ENCODE measurements at regions not wholly inside any gene's neighbourhood (a gene's known extent, or its start where the extent isn't known, plus 50 kb on each side); places are given as distances from the start of the nearest gene placed in this dataset.

DNA sequence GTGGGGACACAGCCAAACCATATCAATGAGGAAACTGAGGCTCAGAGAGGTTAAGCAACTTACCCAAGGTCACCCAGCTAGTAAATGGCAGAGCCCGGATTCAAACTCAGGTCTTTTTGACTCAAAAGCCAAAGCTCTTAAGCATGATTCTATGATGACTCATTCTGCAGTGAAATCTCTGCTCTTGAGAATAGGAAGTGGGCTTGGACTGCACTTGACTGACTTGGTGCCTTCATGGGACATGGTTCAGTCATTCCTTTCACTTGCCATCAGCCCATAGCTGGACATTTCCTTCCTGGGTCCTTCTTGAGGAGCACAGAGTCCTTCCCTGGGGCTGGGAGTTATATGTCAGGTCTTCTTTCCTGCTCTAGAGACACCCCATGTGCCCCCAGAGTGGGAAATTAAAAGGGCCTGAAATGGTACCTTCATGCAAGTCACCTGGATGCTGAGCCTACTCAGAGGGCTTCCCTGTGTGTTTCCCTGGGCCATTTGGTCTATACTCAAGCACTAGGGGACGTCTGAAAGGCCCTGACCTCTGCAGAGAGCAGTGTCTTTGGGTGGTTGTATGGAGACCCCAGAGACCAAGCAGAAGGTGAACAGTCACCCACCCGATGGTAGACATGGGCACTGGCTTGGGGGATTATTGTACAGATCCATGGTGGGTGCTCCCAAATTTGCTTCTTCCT lies 62.4 kb upstream of the SDK1 start:
- ChIA-PET CTCF (no interaction called here), POLR2A (ENCODE audit: unreplicated experiment) (no interaction called here)
- H3K27me3 ChIP-seq (ENCODE audit: low read length) = no peaks in the 10 kb centered on the region
- DNase-seq (peak; percentile 30), ATAC-seq (no peak)
- intact Hi-C loops (cut with micrococcal nuclease) = no loop called here
- no peak overlapping the region for H2AFZ ChIP-seq (ENCODE audit: low read length)
- no peaks in the 10 kb centered on the region for H4K20me1 ChIP-seq (ENCODE audit: low read length)
- no peaks in the 10 kb centered on the region for H3K36me3 ChIP-seq (ENCODE audit: low read depth, low read length)
- H3F3A ChIP-seq (ENCODE audit: low read length, unreplicated experiment) = no peaks in the 10 kb centered on the region
- H3K9ac ChIP-seq (ENCODE audit: low read length) = no peak overlapping the region
- H3K79me2 ChIP-seq (ENCODE audit: low read length) = no peaks in the 10 kb centered on the region
- TF ChIP-seq, protein P1, sequence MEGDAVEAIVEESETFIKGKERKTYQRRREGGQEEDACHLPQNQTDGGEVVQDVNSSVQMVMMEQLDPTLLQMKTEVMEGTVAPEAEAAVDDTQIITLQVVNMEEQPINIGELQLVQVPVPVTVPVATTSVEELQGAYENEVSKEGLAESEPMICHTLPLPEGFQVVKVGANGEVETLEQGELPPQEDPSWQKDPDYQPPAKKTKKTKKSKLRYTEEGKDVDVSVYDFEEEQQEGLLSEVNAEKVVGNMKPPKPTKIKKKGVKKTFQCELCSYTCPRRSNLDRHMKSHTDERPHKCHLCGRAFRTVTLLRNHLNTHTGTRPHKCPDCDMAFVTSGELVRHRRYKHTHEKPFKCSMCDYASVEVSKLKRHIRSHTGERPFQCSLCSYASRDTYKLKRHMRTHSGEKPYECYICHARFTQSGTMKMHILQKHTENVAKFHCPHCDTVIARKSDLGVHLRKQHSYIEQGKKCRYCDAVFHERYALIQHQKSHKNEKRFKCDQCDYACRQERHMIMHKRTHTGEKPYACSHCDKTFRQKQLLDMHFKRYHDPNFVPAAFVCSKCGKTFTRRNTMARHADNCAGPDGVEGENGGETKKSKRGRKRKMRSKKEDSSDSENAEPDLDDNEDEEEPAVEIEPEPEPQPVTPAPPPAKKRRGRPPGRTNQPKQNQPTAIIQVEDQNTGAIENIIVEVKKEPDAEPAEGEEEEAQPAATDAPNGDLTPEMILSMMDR (conservative IDR thresholded peaks at IDR 0.05; ENCODE audit: low read depth, low read length) = no peak
- no peak for TF ChIP-seq EZH2 (IDR thresholded peaks at IDR 0.05; ENCODE audit: low read length, unreplicated experiment)
- TF ChIP-seq EZH2phosphoT487 (IDR thresholded peaks at IDR 0.05; ENCODE audit: borderline replicate concordance, low read length) = no peak
- peak overlapping the region; percentile 49 for H3K4me2 ChIP-seq (ENCODE audit: low read length)
- BruUV-seq (replicated peaks) = no TSS peak
- peaks cover 22% of the 10 kb centered on the region for H3K4me1 ChIP-seq (ENCODE audit: insufficient read depth, low read length)
- H3K9me2 ChIP-seq (replicated peaks; ENCODE audit: low read length) = no peaks in the 10 kb centered on the region
- H3K27ac ChIP-seq (ENCODE audit: low read length) = peak overlapping the region; percentile 61
- no peak overlapping the region for H3K4me3 ChIP-seq (ENCODE audit: low read length)
- 0 out of 2 replicates have a peak, but pooled peaks cover 5% of the 10 kb centered on the region for H3K9me3 ChIP-seq (ENCODE audit: low read length)

GRCh38 chr7:3239291-3239691 lies 61.8 kb upstream of the SDK1 start:
- no peak for ATAC-seq
- CTCF ChIA-PET = no interaction called here
- Histone ChIP-seq H3K4me1 (ENCODE audit: insufficient read depth, low read length) (peaks cover 28% of the 10 kb centered on the region), H3K9me3 (ENCODE audit: low read length) (0 out of 2 replicates have a peak, but pooled peaks cover 5% of the 10 kb centered on the region), H2AFZ (ENCODE audit: low read length) (no peak overlapping the region), H3K27ac (ENCODE audit: low read length) (no peak overlapping the region), H3F3A (ENCODE audit: low read length, unreplicated experiment) (no peaks in the 10 kb centered on the region), H3K4me3 (ENCODE audit: low read length) (no peak overlapping the region), H4K20me1 (ENCODE audit: low read length) (no peaks in the 10 kb centered on the region), H3K4me2 (ENCODE audit: low read length) (0 out of 2 replicates have a peak overlapping the region, but pooled peaks have one; percentile 12), H3K79me2 (ENCODE audit: low read length) (no peaks in the 10 kb centered on the region), H3K27me3 (ENCODE audit: low read length) (no peaks in the 10 kb centered on the region), H3K9ac (ENCODE audit: low read length) (no peak overlapping the region), H3K9me2 (replicated peaks; ENCODE audit: low read length) (no peaks in the 10 kb centered on the region), H3K36me3 (ENCODE audit: low read depth, low read length) (no peaks in the 10 kb centered on the region)
- peak; percentile 74 for DNase-seq
- intact Hi-C loops (cut with micrococcal nuclease) = no loop called here
- POLR2A ChIA-PET (ENCODE audit: unreplicated experiment) = no interaction called here
- no peak for TF ChIP-seq EZH2 (IDR thresholded peaks at IDR 0.05; ENCODE audit: low read length, unreplicated experiment)
- TF ChIP-seq, protein P1 (conservative IDR thresholded peaks at IDR 0.05; ENCODE audit: low read depth, low read length) = no peak
- no peak for TF ChIP-seq EZH2phosphoT487 (IDR thresholded peaks at IDR 0.05; ENCODE audit: borderline replicate concordance, low read length)
- BruUV-seq (replicated peaks) = no TSS peak

GRCh38 chr7:3240826-3241430 lies 60.1 kb upstream of the SDK1 start:
- no peak for TF ChIP-seq EZH2 (IDR thresholded peaks at IDR 0.05; ENCODE audit: low read length, unreplicated experiment)
- TF ChIP-seq, protein P1 (conservative IDR thresholded peaks at IDR 0.05; ENCODE audit: low read depth, low read length) = no peak
- no peak for TF ChIP-seq EZH2phosphoT487 (IDR thresholded peaks at IDR 0.05; ENCODE audit: borderline replicate concordance, low read length)
- CTCF ChIA-PET = no interaction called here
- intact Hi-C loops (cut with micrococcal nuclease) = no loop called here

More at GRCh38 chr7:3240826-3241430, 60.1 kb upstream of the SDK1 start:
- ATAC-seq (no peak), DNase-seq (no peak)
- Histone ChIP-seq H4K20me1 (ENCODE audit: low read length) (no peaks in the 10 kb centered on the region), H3K27ac (ENCODE audit: low read length) (no peak overlapping the region), H3K9me2 (replicated peaks; ENCODE audit: low read length) (no peaks in the 10 kb centered on the region), H3K27me3 (ENCODE audit: low read length) (no peaks in the 10 kb centered on the region), H2AFZ (ENCODE audit: low read length) (no peak overlapping the region), H3K79me2 (ENCODE audit: low read length) (no peaks in the 10 kb centered on the region), H3K4me2 (ENCODE audit: low read length) (no peak overlapping the region), H3K4me3 (ENCODE audit: low read length) (no peak overlapping the region), H3K9me3 (ENCODE audit: low read length) (0 out of 2 replicates have a peak, but pooled peaks cover 5% of the 10 kb centered on the region), H3K36me3 (ENCODE audit: low read depth, low read length) (no peaks in the 10 kb centered on the region), H3F3A (ENCODE audit: low read length, unreplicated experiment) (no peaks in the 10 kb centered on the region), H3K9ac (ENCODE audit: low read length) (no peak overlapping the region), H3K4me1 (ENCODE audit: insufficient read depth, low read length) (peaks cover 36% of the 10 kb centered on the region)
- BruUV-seq (replicated peaks) = no TSS peak
- POLR2A ChIA-PET (ENCODE audit: unreplicated experiment) = no interaction called here

Measured in PC-3 (cell line).